ENCODE measurements at regions not wholly inside any gene's neighbourhood (a gene's known extent, or its start where the extent isn't known, plus 50 kb on each side); places are given as distances from the start of the nearest gene placed in this dataset.

- Histone ChIP-seq H3K4me1 (ENCODE audit: control insufficient read depth, insufficient read depth, low read length) (no peaks in the 10 kb centered on the region), H3K36me3 (ENCODE audit: control insufficient read depth, insufficient read depth, low read length) (no peaks in the 10 kb centered on the region), H3K4me3 (ENCODE audit: low read depth, low read length) (no peak overlapping the region), H3K27me3 (ENCODE audit: control insufficient read depth, insufficient read depth, low read length) (no peaks in the 10 kb centered on the region), H3K9me3 (ENCODE audit: control insufficient read depth, insufficient read depth, low read length) (no peaks in the 10 kb centered on the region), H3K27ac (ENCODE audit: low read depth, low read length) (no peak overlapping the region)
- DNase-seq (ENCODE audit: low read depth in 4 of 6, low spot score in 6 of 6) = peak in 1 of 6 donors; percentile 32
- WGBS (ENCODE audit: insufficient coverage) = no CpG with 5 or more reads among the region's 7 CpGs
Observed at GRCh38 chr7:67950321-67951083, 953.9 kb downstream of the TYW1 start.

GRCh38 chr7:67955061-67955460 lies 958.4 kb downstream of the TYW1 start:
- Histone ChIP-seq H3K27me3 (ENCODE audit: control insufficient read depth, insufficient read depth, low read length) (no peaks in the 10 kb centered on the region), H3K4me3 (ENCODE audit: low read depth, low read length) (no peak overlapping the region), H3K4me1 (ENCODE audit: control insufficient read depth, insufficient read depth, low read length) (no peaks in the 10 kb centered on the region), H3K27ac (ENCODE audit: low read depth, low read length) (no peak overlapping the region), H3K36me3 (ENCODE audit: control insufficient read depth, insufficient read depth, low read length) (no peaks in the 10 kb centered on the region), H3K9me3 (ENCODE audit: control insufficient read depth, insufficient read depth, low read length) (no peaks in the 10 kb centered on the region)
- WGBS (ENCODE audit: insufficient coverage) = 26% methylated on average over 3 of the region's 3 CpGs
- peak in 1 of 6 donors; percentile 31 for DNase-seq (ENCODE audit: low read depth in 4 of 6, low spot score in 6 of 6)

- H3K36me3 ChIP-seq (ENCODE audit: control insufficient read depth, insufficient read depth, low read length) = no peaks in the 10 kb centered on the region
- H3K9me3 ChIP-seq (ENCODE audit: control insufficient read depth, insufficient read depth, low read length) = no peaks in the 10 kb centered on the region
- WGBS (ENCODE audit: insufficient coverage) = no CpG with 5 or more reads among the region's 1 CpG
- no peaks in the 10 kb centered on the region for H3K4me1 ChIP-seq (ENCODE audit: control insufficient read depth, insufficient read depth, low read length)
- H3K27me3 ChIP-seq (ENCODE audit: control insufficient read depth, insufficient read depth, low read length) = no peaks in the 10 kb centered on the region
- no peak for DNase-seq (ENCODE audit: low read depth in 4 of 6, low spot score in 6 of 6)
- no peak overlapping the region for H3K27ac ChIP-seq (ENCODE audit: low read depth, low read length)
- no peak overlapping the region for H3K4me3 ChIP-seq (ENCODE audit: low read depth, low read length)
Observed at GRCh38 chr7:67962863-67963262, 966.2 kb downstream of the TYW1 start.

- Histone ChIP-seq H3K4me3 (ENCODE audit: low read depth, low read length) (no peak overlapping the region), H3K27me3 (ENCODE audit: control insufficient read depth, insufficient read depth, low read length) (no peaks in the 10 kb centered on the region), H3K4me1 (ENCODE audit: control insufficient read depth, insufficient read depth, low read length) (no peaks in the 10 kb centered on the region), H3K9me3 (ENCODE audit: control insufficient read depth, insufficient read depth, low read length) (no peaks in the 10 kb centered on the region), H3K36me3 (ENCODE audit: control insufficient read depth, insufficient read depth, low read length) (no peaks in the 10 kb centered on the region), H3K27ac (ENCODE audit: low read depth, low read length) (no peak overlapping the region)
- no CpG with 5 or more reads among the region's 3 CpGs for WGBS (ENCODE audit: insufficient coverage)
- DNase-seq (ENCODE audit: low read depth in 4 of 6, low spot score in 6 of 6) = no peak
Observed at GRCh38 chr7:67976490-67976889, 979.9 kb downstream of the TYW1 start.

- no peaks in the 10 kb centered on the region for H3K36me3 ChIP-seq (ENCODE audit: control insufficient read depth, insufficient read depth, low read length)
- no peaks in the 10 kb centered on the region for H3K27me3 ChIP-seq (ENCODE audit: control insufficient read depth, insufficient read depth, low read length)
- H3K27ac ChIP-seq (ENCODE audit: low read depth, low read length) = no peak overlapping the region
- DNase-seq (ENCODE audit: low read depth in 4 of 6, low spot score in 6 of 6) = no peak
- no peaks in the 10 kb centered on the region for H3K9me3 ChIP-seq (ENCODE audit: control insufficient read depth, insufficient read depth, low read length)
- H3K4me1 ChIP-seq (ENCODE audit: control insufficient read depth, insufficient read depth, low read length) = no peaks in the 10 kb centered on the region
- H3K4me3 ChIP-seq (ENCODE audit: low read depth, low read length) = no peak overlapping the region
- no CpG with 5 or more reads among the region's 1 CpG for WGBS (ENCODE audit: insufficient coverage)
Observed at GRCh38 chr7:67983486-67983885, 986.9 kb downstream of the TYW1 start.

GRCh38 chr7:67984326-67984725 lies 987.7 kb downstream of the TYW1 start:
- Histone ChIP-seq H3K27me3 (ENCODE audit: control insufficient read depth, insufficient read depth, low read length) (no peaks in the 10 kb centered on the region), H3K36me3 (ENCODE audit: control insufficient read depth, insufficient read depth, low read length) (no peaks in the 10 kb centered on the region), H3K27ac (ENCODE audit: low read depth, low read length) (no peak overlapping the region), H3K4me1 (ENCODE audit: control insufficient read depth, insufficient read depth, low read length) (no peaks in the 10 kb centered on the region), H3K9me3 (ENCODE audit: control insufficient read depth, insufficient read depth, low read length) (no peaks in the 10 kb centered on the region), H3K4me3 (ENCODE audit: low read depth, low read length) (no peak overlapping the region)
- DNase-seq (ENCODE audit: low read depth in 4 of 6, low spot score in 6 of 6) = no peak
- 94% methylated on average over 3 of the region's 4 CpGs for WGBS (ENCODE audit: insufficient coverage)

GRCh38 chr7:67989142-67989541 lies 992.5 kb downstream of the TYW1 start:
- Histone ChIP-seq H3K4me3 (ENCODE audit: low read depth, low read length) (no peak overlapping the region), H3K36me3 (ENCODE audit: control insufficient read depth, insufficient read depth, low read length) (no peaks in the 10 kb centered on the region), H3K4me1 (ENCODE audit: control insufficient read depth, insufficient read depth, low read length) (peaks cover 2% of the 10 kb centered on the region), H3K9me3 (ENCODE audit: control insufficient read depth, insufficient read depth, low read length) (no peaks in the 10 kb centered on the region), H3K27me3 (ENCODE audit: control insufficient read depth, insufficient read depth, low read length) (no peaks in the 10 kb centered on the region), H3K27ac (ENCODE audit: low read depth, low read length) (no peak overlapping the region)
- WGBS (ENCODE audit: insufficient coverage) = 0% methylated on average over 1 of the region's 4 CpGs
- peak in 3 of 6 donors; percentile 9 to 76 (median 20) for DNase-seq (ENCODE audit: low read depth in 4 of 6, low spot score in 6 of 6)

- H3K4me3 ChIP-seq (ENCODE audit: low read depth, low read length) = no peak overlapping the region
- no peaks in the 10 kb centered on the region for H3K27me3 ChIP-seq (ENCODE audit: control insufficient read depth, insufficient read depth, low read length)
- DNase-seq (ENCODE audit: low read depth in 4 of 6, low spot score in 6 of 6) = peak in 1 of 6 donors; percentile 5
- WGBS (ENCODE audit: insufficient coverage) = no CpG with 5 or more reads among the region's 4 CpGs
- H3K27ac ChIP-seq (ENCODE audit: low read depth, low read length) = no peak overlapping the region
- no peaks in the 10 kb centered on the region for H3K36me3 ChIP-seq (ENCODE audit: control insufficient read depth, insufficient read depth, low read length)
- H3K4me1 ChIP-seq (ENCODE audit: control insufficient read depth, insufficient read depth, low read length) = peaks cover 2% of the 10 kb centered on the region
- no peaks in the 10 kb centered on the region for H3K9me3 ChIP-seq (ENCODE audit: control insufficient read depth, insufficient read depth, low read length)
Observed at GRCh38 chr7:67990003-67990402, 993.4 kb downstream of the TYW1 start.

- DNase-seq (ENCODE audit: low read depth in 4 of 6, low spot score in 6 of 6) = no peak
- 90% methylated on average over 2 of the region's 2 CpGs for WGBS (ENCODE audit: insufficient coverage)
- H3K27ac ChIP-seq (ENCODE audit: low read depth, low read length) = no peak overlapping the region
Observed at GRCh38 chr7:67990716-67991115, 994.1 kb downstream of the TYW1 start.

GRCh38 chr7:67992287-67992686 lies 995.7 kb downstream of the TYW1 start:
- Histone ChIP-seq H3K27ac (ENCODE audit: low read depth, low read length) (no peak overlapping the region), H3K4me1 (ENCODE audit: control insufficient read depth, insufficient read depth, low read length) (peaks cover 2% of the 10 kb centered on the region), H3K36me3 (ENCODE audit: control insufficient read depth, insufficient read depth, low read length) (no peaks in the 10 kb centered on the region), H3K9me3 (ENCODE audit: control insufficient read depth, insufficient read depth, low read length) (no peaks in the 10 kb centered on the region), H3K4me3 (ENCODE audit: low read depth, low read length) (no peak overlapping the region), H3K27me3 (ENCODE audit: control insufficient read depth, insufficient read depth, low read length) (no peaks in the 10 kb centered on the region)
- WGBS (ENCODE audit: insufficient coverage) = 91% methylated on average over 7 of the region's 8 CpGs
- DNase-seq (ENCODE audit: low read depth in 4 of 6, low spot score in 6 of 6) = no peak

More at GRCh38 chr7:67990716-67991115, 994.1 kb downstream of the TYW1 start:
- Histone ChIP-seq H3K36me3 (ENCODE audit: control insufficient read depth, insufficient read depth, low read length) (no peaks in the 10 kb centered on the region), H3K4me3 (ENCODE audit: low read depth, low read length) (no peak overlapping the region), H3K4me1 (ENCODE audit: control insufficient read depth, insufficient read depth, low read length) (peaks cover 2% of the 10 kb centered on the region), H3K27me3 (ENCODE audit: control insufficient read depth, insufficient read depth, low read length) (no peaks in the 10 kb centered on the region), H3K9me3 (ENCODE audit: control insufficient read depth, insufficient read depth, low read length) (no peaks in the 10 kb centered on the region)

All from spinal cord (tissue), 9 donors.